H9 (cell line): ENCODE measurements at regions not wholly inside any gene's neighbourhood (a gene's known extent, or its start where the extent isn't known, plus 50 kb on each side); places are given as distances from the start of the nearest gene placed in this dataset.

ENCODE experiments used
- DNase-seq: peaks from one replicate; pipeline ENCODE4 v3.0.0-alpha.2; 2017
- H2AFZ ChIP-seq: one replicate; pipeline ENCODE4 v1.6.1; 2013; ENCODE audit warnings: mild to moderate bottlenecking, low read length, control low read depth, moderate library complexity
- H2AK5ac ChIP-seq: 2 replicates; pipeline ENCODE4 v1.6.1; 2013; ENCODE audit warnings: low read length, control low read depth, mixed read lengths; ENCODE audit not compliant: insufficient read length
- H2BK120ac ChIP-seq: one replicate; pipeline ENCODE4 v1.6.1; 2013; ENCODE audit warnings: low read depth, mild to moderate bottlenecking, low read length, control low read depth, inconsistent platforms; ENCODE audit not compliant: poor library complexity, severe bottlenecking
- H2BK12ac ChIP-seq: 2 replicates; pipeline ENCODE4 v1.6.1; 2013; ENCODE audit warnings: low read length, control low read depth, mixed read lengths, low read depth; ENCODE audit not compliant: insufficient read length
- H2BK15ac ChIP-seq: 2 replicates; pipeline ENCODE4 v1.6.1; 2013; ENCODE audit warnings: low read depth, low read length, control low read depth
- H2BK20ac ChIP-seq: one replicate; pipeline ENCODE4 v1.6.1; 2013; ENCODE audit warnings: low read depth, mild to moderate bottlenecking, low read length, control low read depth, inconsistent platforms; ENCODE audit not compliant: poor library complexity, severe bottlenecking
- H2BK5ac ChIP-seq: 2 replicates; pipeline ENCODE4 v1.6.1; 2013; ENCODE audit warnings: low read length, control low read depth, mixed read lengths; ENCODE audit not compliant: insufficient read length
- H3K14ac ChIP-seq: 2 replicates; pipeline ENCODE4 v1.6.1; 2013; ENCODE audit warnings: low read length, control low read depth; ENCODE audit not compliant: insufficient read depth
- H3K18ac ChIP-seq: 2 replicates; pipeline ENCODE4 v1.6.1; 2013; ENCODE audit warnings: low read depth, mild to moderate bottlenecking, mixed read lengths, low read length, control low read depth; ENCODE audit not compliant: insufficient read length
- H3K23ac ChIP-seq: 2 replicates; pipeline ENCODE4 v1.6.1; 2013; ENCODE audit warnings: low read length, control low read depth, mixed read lengths, low read depth; ENCODE audit not compliant: insufficient read length
- H3K23me2 ChIP-seq: 2 replicates; pipeline ENCODE4 v1.6.1; 2013; ENCODE audit warnings: low read depth, mild to moderate bottlenecking, mixed read lengths, low read length, control low read depth; ENCODE audit not compliant: insufficient read length, poor library complexity, severe bottlenecking
- H3K27ac ChIP-seq: 2 replicates; pipeline ENCODE4 v1.5.1; 2013; ENCODE audit warnings: low read length, control low read depth, mixed read lengths, low read depth; ENCODE audit not compliant: insufficient read length
- H3K27me3 ChIP-seq: 2 replicates; pipeline ENCODE4 v1.6.1; 2013; ENCODE audit warnings: low read length, control low read depth, inconsistent platforms; ENCODE audit not compliant: insufficient read depth
- H3K4ac ChIP-seq: 2 replicates; pipeline ENCODE4 v1.6.1; 2013; ENCODE audit warnings: low read depth, mild to moderate bottlenecking, control low read depth, inconsistent platforms, low read length, moderate library complexity
- H3K4me1 ChIP-seq: 2 replicates; pipeline ENCODE4 v1.6.1; 2013; ENCODE audit warnings: low read length, control low read depth, inconsistent platforms; ENCODE audit not compliant: insufficient read depth
- H3K4me2 ChIP-seq: 2 replicates; pipeline ENCODE4 v1.6.1; 2013; ENCODE audit warnings: low read length, control low read depth, mixed read lengths; ENCODE audit not compliant: insufficient read length, insufficient read depth
- H3K56ac ChIP-seq: 2 replicates; pipeline ENCODE4 v1.6.1; 2013; ENCODE audit warnings: low read depth, mild to moderate bottlenecking, mixed read lengths, low read length, control low read depth; ENCODE audit not compliant: insufficient read length
- H3K79me1 ChIP-seq: 2 replicates; pipeline ENCODE4 v1.6.1; 2013; ENCODE audit warnings: low read depth, mild to moderate bottlenecking, moderate library complexity, low read length, control low read depth, inconsistent platforms; ENCODE audit not compliant: insufficient read depth, poor library complexity, severe bottlenecking
- H3K79me2 ChIP-seq: 2 replicates; pipeline ENCODE4 v1.6.1; 2013; ENCODE audit warnings: low read length, control low read depth, inconsistent platforms; ENCODE audit not compliant: insufficient read depth
- H3K9ac ChIP-seq: 2 replicates; pipeline ENCODE4 v1.6.1; 2013; ENCODE audit warnings: low read length, control low read depth, mixed read lengths; ENCODE audit not compliant: insufficient read length; ENCODE audit errors: extremely low read depth
- H3K9me3 ChIP-seq: one replicate; pipeline ENCODE4 v1.6.1; 2013; ENCODE audit warnings: low read depth, low read length, inconsistent platforms; ENCODE audit not compliant: control insufficient read depth
- H3T11ph ChIP-seq: one replicate; pipeline ENCODE4 v1.6.1; 2013; ENCODE audit warnings: mild to moderate bottlenecking, low read length, control low read depth, inconsistent platforms
- H4K20me1 ChIP-seq: one replicate; pipeline ENCODE4 v1.6.1; 2013; ENCODE audit not compliant: control insufficient read depth, insufficient read length, insufficient read depth
- H4K5ac ChIP-seq: 2 replicates; pipeline ENCODE4 v1.6.1; 2013; ENCODE audit warnings: low read depth, mild to moderate bottlenecking, mixed read lengths, low read length, control low read depth; ENCODE audit not compliant: insufficient read length
- H4K8ac ChIP-seq: replicated peaks from 2 replicates; pipeline ENCODE4 v1.6.1; 2013; ENCODE audit warnings: low read length, control low read depth, mixed read lengths, low read depth; ENCODE audit not compliant: insufficient read length
- H4K91ac ChIP-seq: 2 replicates; pipeline ENCODE4 v1.6.1; 2013; ENCODE audit warnings: low read depth, mild to moderate bottlenecking, moderate library complexity, mixed read lengths, low read length, control low read depth; ENCODE audit not compliant: insufficient read length
- H3K27ac Mint-ChIP-seq, 3 experiments: 2 replicates in 2 of 3; 3 replicates in 1 of 3; pipeline ENCODE4 v1.8.0; 2020 to 2021; ENCODE audit warnings: mixed read lengths in 3 of 3, mild to moderate bottlenecking in 1 of 3, moderate library complexity in 1 of 3
- H3K27me3 Mint-ChIP-seq: 2 replicates; pipeline ENCODE4 v1.8.0; 2021; ENCODE audit warnings: low read depth, mild to moderate bottlenecking, moderate library complexity, mixed read lengths
- H3K36me3 Mint-ChIP-seq, 3 experiments: 2 replicates in 2 of 3; 3 replicates in 1 of 3; pipeline ENCODE4 v1.8.0; 2020 to 2021; ENCODE audit warnings: low read depth in 3 of 3, mixed read lengths in 3 of 3; ENCODE audit not compliant: insufficient read depth in 1 of 3
- H3K4me1 Mint-ChIP-seq, 2 experiments: 2 replicates each; pipeline ENCODE4 v1.8.0; 2020; ENCODE audit warnings: mixed read lengths in 2 of 2
- H3K4me3 Mint-ChIP-seq, 2 experiments: 2 replicates in 1 of 2; 3 replicates in 1 of 2; pipeline ENCODE4 v1.8.0; 2020 to 2021; ENCODE audit warnings: mild to moderate bottlenecking in 2 of 2, mixed read lengths in 2 of 2, moderate library complexity in 1 of 2
- H3K9me3 Mint-ChIP-seq, 2 experiments: 2 replicates in 1 of 2; 3 replicates in 1 of 2; pipeline ENCODE4 v1.8.0; 2020; ENCODE audit warnings: mild to moderate bottlenecking in 2 of 2, mixed read lengths in 2 of 2, moderate library complexity in 1 of 2
- CTCF ChIP-seq: fragments of 200-600 bp; sonication (generic); conservative IDR thresholded peaks from 3 replicates; pipeline ENCODE4 v1.8.0; 2021; ENCODE audit warnings: antibody characterized with exemption, mild to moderate bottlenecking
- WGBS: extraction: QIAGEN DNeasy Blood & Tissue Kit; methylation state at CpG from one replicate; pipeline ENCODE4 v1.1.7; 2013; ENCODE audit warnings: missing lambda C conversion rate, low lambda C conversion rate, mixed read lengths; ENCODE audit not compliant: insufficient read length; ENCODE audit errors: extremely low coverage; 5-methylcytosine and 5-hydroxymethylcytosine counted together

GRCh38 chr5:74079971-74080556 lies 454.1 kb downstream of the ARHGEF28 start:
- Mint-ChIP-seq H3K4me3 (no peak overlapping the region), H3K27me3 (no peaks in the 10 kb centered on the region), H3K36me3 (no peaks in the 10 kb centered on the region), H3K4me1 (peaks cover 15 to 24% of the 10 kb centered on the region in 2 experiments), H3K9me3 (no peaks in the 10 kb centered on the region; a peak in 1 of 5 replicates), H3K27ac (no peak overlapping the region)
- Histone ChIP-seq H2BK12ac (no peak overlapping the region), H2BK5ac (no peak overlapping the region), H3K4me1 (no peaks in the 10 kb centered on the region), H4K5ac (no peak overlapping the region), H3K9me3 (no peaks in the 10 kb centered on the region), H2BK120ac (no peak overlapping the region), H4K8ac (no peak overlapping the region), H2BK15ac (no peak overlapping the region), H2BK20ac (no peak overlapping the region), H3K4ac (no peak overlapping the region), H3K23ac (no peak overlapping the region), H3K27ac (no peak overlapping the region), H3K4me2 (no peak overlapping the region), H3K23me2 (no peaks in the 10 kb centered on the region), H3K9ac (no peak overlapping the region), H3T11ph (no peak overlapping the region), H3K27me3 (no peaks in the 10 kb centered on the region), H3K14ac (no peak overlapping the region), H3K79me1 (no peaks in the 10 kb centered on the region), H4K91ac (no peak overlapping the region), H4K20me1 (no peaks in the 10 kb centered on the region), H2AK5ac (no peak overlapping the region), H2AFZ (no peak overlapping the region), H3K56ac (no peak overlapping the region), H3K18ac (no peak overlapping the region), H3K79me2 (no peaks in the 10 kb centered on the region)
- no peak for DNase-seq
- WGBS: no CpG with 5 or more reads among the region's 6 CpGs
- no peak for TF ChIP-seq CTCF
